ENCODE measurements at regions not wholly inside any gene's neighbourhood (a gene's known extent, or its start where the extent isn't known, plus 50 kb on each side); places are given as distances from the start of the nearest gene placed in this dataset.

DNA sequence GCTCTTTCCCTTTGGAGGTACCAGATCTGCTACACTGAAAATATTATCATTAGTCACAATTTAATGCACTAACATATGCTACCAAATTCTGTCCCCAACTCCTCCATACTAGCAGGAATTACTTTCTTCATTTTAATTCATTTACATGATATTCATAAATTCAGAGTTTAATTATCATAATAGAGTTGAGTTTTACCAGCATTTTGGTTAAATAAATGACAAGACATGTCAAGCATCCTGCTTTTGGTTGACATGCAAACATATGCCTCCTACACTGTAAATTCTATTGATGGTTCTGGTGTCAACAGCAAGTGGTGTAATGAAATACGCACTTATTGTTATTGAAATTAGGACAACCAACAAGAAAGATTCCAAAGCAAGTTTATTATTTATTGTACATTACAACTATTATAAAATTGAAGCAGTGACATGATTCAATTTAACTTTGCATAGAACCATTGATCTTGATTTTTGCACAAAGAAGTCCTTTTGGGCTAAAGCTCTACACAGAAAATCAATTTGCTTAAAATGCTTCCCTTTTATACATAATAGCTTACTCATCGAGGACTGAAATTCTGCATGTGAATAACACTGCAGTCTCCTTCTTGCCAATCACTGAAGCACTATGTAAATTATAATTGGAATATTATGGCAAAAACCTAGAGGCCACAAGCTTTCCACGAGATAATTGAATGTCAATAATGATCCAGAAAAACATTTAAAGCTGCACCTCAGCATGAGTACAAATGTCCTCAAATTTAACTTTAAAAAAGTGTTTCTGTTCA, 728.6 kb upstream of the ADGRL2 start:
- Histone ChIP-seq H3K9me3 (no peaks in the 10 kb centered on the region), H3K36me3 (no peaks in the 10 kb centered on the region), H3K4me3 (no peak overlapping the region), H3K4me1 (no peaks in the 10 kb centered on the region), H3K27ac (no peak overlapping the region), H3K27me3 (no peaks in the 10 kb centered on the region)
- no peak for DNase-seq (ENCODE audit: low spot score)
- TF ChIP-seq, protein P1, sequence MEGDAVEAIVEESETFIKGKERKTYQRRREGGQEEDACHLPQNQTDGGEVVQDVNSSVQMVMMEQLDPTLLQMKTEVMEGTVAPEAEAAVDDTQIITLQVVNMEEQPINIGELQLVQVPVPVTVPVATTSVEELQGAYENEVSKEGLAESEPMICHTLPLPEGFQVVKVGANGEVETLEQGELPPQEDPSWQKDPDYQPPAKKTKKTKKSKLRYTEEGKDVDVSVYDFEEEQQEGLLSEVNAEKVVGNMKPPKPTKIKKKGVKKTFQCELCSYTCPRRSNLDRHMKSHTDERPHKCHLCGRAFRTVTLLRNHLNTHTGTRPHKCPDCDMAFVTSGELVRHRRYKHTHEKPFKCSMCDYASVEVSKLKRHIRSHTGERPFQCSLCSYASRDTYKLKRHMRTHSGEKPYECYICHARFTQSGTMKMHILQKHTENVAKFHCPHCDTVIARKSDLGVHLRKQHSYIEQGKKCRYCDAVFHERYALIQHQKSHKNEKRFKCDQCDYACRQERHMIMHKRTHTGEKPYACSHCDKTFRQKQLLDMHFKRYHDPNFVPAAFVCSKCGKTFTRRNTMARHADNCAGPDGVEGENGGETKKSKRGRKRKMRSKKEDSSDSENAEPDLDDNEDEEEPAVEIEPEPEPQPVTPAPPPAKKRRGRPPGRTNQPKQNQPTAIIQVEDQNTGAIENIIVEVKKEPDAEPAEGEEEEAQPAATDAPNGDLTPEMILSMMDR (IDR thresholded peaks at IDR 0.05): no peak

DNA sequence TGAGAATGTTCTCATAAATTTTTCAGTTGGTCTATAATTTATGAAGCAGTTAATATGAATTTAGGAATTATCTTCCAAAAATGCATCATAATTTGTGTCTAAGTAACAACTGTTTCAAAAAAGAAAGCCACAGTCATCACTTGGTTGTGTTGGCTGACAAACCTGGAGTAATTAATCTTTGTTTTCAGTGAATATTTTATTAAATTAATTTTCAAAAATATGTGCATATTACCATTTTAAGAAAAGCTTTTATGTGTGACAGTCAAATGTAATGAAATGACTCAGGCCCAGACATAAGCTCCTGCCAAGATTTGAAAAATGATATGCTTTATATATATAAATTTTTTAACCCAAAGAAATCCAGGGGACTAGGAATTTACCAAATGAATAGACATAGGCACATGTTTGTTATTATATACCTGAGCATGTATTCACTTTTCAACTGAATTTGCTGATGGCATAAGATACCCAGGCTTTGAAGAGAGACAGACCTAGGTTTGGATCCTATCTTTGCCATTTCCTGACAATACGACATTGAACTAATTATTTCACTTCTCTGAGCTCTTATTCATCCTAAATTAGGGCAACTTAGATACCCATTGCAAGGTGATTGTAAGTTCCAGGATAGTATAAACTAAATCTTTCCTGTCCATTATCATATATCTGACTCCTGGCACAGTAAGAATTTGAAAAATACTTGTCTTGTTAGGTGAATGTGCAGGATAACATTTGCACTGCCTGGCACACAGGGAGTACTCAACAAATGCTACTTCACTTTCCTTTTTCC, 729.5 kb upstream of the ADGRL2 start:
- TF ChIP-seq, protein P1 (IDR thresholded peaks at IDR 0.05): no peak
- DNase-seq (ENCODE audit: low spot score): no peak
- Histone ChIP-seq H3K27me3 (no peaks in the 10 kb centered on the region), H3K4me3 (no peak overlapping the region), H3K27ac (no peak overlapping the region), H3K36me3 (no peaks in the 10 kb centered on the region), H3K9me3 (no peaks in the 10 kb centered on the region), H3K4me1 (no peaks in the 10 kb centered on the region)

DNA sequence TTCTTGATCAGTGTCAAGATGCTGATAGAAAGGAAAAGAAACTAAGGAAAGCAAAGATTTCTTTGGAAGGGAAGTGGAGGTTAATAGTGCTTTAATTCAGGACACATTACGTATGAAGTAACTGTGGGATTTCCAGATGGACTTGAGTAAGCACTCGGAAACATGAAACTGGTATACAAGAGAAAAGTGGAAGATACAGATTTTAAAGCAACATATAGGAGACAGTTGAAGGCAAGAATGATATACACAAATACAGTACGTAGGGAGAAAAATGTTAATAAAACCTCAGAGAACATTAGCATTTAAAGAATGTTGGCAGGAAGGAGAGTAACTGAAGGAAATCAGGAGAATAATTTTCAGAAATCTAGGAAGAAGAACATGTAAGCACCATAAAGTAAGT, 730.9 kb upstream of the ADGRL2 start:
- no peaks in the 10 kb centered on the region for H3K4me1 ChIP-seq
- no peak overlapping the region for H3K27ac ChIP-seq
- TF ChIP-seq, protein P1 (IDR thresholded peaks at IDR 0.05): no peak

DNA sequence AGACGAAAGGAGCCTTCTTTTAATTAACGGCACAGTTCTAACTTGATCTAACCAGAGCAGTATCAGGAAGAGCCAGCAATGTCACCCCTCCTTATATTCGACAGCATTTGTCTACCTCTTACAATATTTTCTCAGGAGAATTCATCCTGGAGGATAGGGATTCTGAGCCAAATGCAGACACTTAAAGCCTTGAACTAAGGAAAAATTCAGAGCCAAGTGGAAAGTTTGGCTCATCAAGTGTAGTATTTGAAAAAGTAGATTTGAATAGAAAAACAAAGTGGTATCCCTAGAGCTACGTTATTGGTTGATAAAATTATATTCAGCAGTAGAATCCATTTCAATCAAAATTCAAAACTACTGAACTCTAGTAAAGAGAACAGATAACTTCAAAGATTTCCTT, 732.0 kb upstream of the ADGRL2 start:
- no peaks in the 10 kb centered on the region for H3K27me3 ChIP-seq
- H3K36me3 ChIP-seq: no peaks in the 10 kb centered on the region
- no peaks in the 10 kb centered on the region for H3K4me1 ChIP-seq
- no peaks in the 10 kb centered on the region for H3K9me3 ChIP-seq
- no peak overlapping the region for H3K27ac ChIP-seq
- TF ChIP-seq, protein P1 (IDR thresholded peaks at IDR 0.05): no peak
- H3K4me3 ChIP-seq: no peak overlapping the region
- no peak for DNase-seq (ENCODE audit: low spot score)

More for the DNA sequence above, 730.9 kb upstream of the ADGRL2 start:
- Histone ChIP-seq H3K9me3 (no peaks in the 10 kb centered on the region), H3K36me3 (no peaks in the 10 kb centered on the region), H3K4me3 (no peak overlapping the region), H3K27me3 (no peaks in the 10 kb centered on the region)
- no peak for DNase-seq (ENCODE audit: low spot score)

DNA sequence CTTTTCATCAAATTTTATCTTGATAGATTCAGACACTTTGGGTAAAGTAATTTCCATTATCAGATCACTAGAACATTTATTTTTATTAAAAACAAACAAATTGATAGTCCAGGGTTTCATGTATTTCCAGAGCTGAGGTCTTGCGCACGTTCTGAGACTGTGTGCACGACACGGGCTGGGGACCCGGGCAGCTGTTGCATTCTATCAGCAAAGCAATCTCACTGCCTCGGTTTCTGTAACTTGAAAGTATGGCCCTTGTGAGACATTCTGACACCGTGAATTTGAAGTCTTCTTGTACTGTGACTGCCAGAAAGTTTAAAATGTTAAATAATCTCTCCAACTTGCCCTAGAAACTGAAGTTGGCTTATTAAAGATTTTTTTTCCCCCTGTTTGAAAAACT, 746.9 kb upstream of the ADGRL2 start:
- Histone ChIP-seq H3K9me3 (no peaks in the 10 kb centered on the region), H3K4me3 (no peak overlapping the region), H3K4me1 (no peaks in the 10 kb centered on the region), H3K27ac (no peak overlapping the region), H3K36me3 (no peaks in the 10 kb centered on the region), H3K27me3 (no peaks in the 10 kb centered on the region)
- DNase-seq (ENCODE audit: low spot score): no peak
- TF ChIP-seq, protein P1 (IDR thresholded peaks at IDR 0.05): no peak

Measured in right atrium auricular region (tissue), 2 donors.